DOHH2 (cell line): ENCODE measurements at regions not wholly inside any gene's neighbourhood (a gene's known extent, or its start where the extent isn't known, plus 50 kb on each side); places are given as distances from the start of the nearest gene placed in this dataset.

Experiments
- CTCF ChIP-seq: fragments of 200-600 bp; sonication (generic); IDR thresholded peaks from one replicate; pipeline ENCODE4 v1.5.1; 2014; ENCODE audit warnings: antibody characterized with exemption, mild to moderate bottlenecking, low read depth, low read length; ENCODE audit not compliant: poor library complexity, severe bottlenecking
- EZH2phosphoT487 ChIP-seq: fragments of 200-600 bp; sonication (generic); IDR thresholded peaks from 2 replicates; pipeline ENCODE4 v1.6.1; 2017; ENCODE audit warnings: borderline replicate concordance, mild to moderate bottlenecking, antibody characterized with exemption, low read length, moderate library complexity, mixed read lengths

GRCh38 chr5:3304346-3304745 lies 291.3 kb upstream of the IRX1 start:
- TF ChIP-seq EZH2phosphoT487 (no peak), CTCF (no peak)
